ENCODE measurements at regions not wholly inside any gene's neighbourhood (a gene's known extent, or its start where the extent isn't known, plus 50 kb on each side); places are given as distances from the start of the nearest gene placed in this dataset.
"Not testable (repeated sequence)": the region's sequence is repeated elsewhere in the genome, so short reads cannot be mapped to it uniquely, and the experiment has no call there.

DNA sequence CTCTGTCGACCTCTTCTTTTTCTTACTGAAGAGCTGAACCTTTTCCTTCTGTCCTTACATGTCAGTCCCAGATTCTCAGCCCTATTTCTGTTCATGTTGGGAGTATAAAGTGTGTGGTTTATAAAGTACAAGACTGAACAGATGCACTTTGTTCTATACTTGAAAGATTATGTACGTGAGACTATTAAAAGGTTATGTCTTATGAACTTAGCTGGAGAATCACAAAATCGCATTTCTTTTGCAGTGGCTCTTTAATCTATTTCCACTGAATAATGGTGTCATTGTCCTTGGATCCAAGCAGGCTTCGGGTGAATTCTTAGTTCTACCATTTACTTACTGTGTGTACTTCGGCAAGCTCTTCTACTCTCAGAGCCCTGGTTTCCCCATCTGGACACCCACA, 558.4 kb downstream of the TMEM135 start:
- H3K36me3 ChIP-seq (ENCODE audit: control insufficient read depth, insufficient read depth, low read length): no peaks in the 10 kb centered on the region
- DNase-seq (ENCODE audit: extremely low read depth, insufficient read length): no peak
- H3K27me3 ChIP-seq (replicated peaks; ENCODE audit: control insufficient read depth, insufficient read depth, low read length): no peaks in the 10 kb centered on the region; the same call in 1 of the 2 replicates
- TF ChIP-seq, protein P1, sequence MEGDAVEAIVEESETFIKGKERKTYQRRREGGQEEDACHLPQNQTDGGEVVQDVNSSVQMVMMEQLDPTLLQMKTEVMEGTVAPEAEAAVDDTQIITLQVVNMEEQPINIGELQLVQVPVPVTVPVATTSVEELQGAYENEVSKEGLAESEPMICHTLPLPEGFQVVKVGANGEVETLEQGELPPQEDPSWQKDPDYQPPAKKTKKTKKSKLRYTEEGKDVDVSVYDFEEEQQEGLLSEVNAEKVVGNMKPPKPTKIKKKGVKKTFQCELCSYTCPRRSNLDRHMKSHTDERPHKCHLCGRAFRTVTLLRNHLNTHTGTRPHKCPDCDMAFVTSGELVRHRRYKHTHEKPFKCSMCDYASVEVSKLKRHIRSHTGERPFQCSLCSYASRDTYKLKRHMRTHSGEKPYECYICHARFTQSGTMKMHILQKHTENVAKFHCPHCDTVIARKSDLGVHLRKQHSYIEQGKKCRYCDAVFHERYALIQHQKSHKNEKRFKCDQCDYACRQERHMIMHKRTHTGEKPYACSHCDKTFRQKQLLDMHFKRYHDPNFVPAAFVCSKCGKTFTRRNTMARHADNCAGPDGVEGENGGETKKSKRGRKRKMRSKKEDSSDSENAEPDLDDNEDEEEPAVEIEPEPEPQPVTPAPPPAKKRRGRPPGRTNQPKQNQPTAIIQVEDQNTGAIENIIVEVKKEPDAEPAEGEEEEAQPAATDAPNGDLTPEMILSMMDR (IDR thresholded peaks at IDR 0.05; ENCODE audit: insufficient read depth, low read length, poor library complexity, severe bottlenecking): no peak
- H3K4me3 ChIP-seq (replicated peaks; ENCODE audit: low read depth, low read length): no peak overlapping the region

DNA sequence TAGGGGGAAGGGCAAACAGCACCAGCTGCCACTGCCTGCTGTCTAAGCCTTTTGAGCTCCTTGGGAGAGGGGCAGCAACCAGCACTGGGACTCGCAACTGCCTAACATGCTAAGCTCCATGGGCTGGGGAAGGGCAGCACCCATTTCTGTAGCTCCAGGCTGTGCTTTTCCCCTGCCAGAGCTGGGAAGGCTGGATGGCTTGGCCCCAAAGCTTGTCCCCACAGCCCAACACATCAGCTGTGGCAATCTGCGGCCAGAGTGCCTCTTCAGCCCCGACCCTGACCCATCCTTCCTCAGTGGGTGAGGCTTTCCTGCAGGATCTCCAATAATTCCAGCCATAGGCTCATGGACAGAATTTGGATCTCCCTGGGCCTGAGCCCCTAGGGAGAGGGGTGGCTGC, 551.3 kb downstream of the TMEM135 start:
- no peak overlapping the region for H3K4me3 ChIP-seq (replicated peaks; ENCODE audit: low read depth, low read length)
- DNase-seq (ENCODE audit: extremely low read depth, insufficient read length): no peak
- H3K27me3 ChIP-seq (replicated peaks; ENCODE audit: control insufficient read depth, insufficient read depth, low read length): no peaks in the 10 kb centered on the region; the same call in 1 of the 2 replicates
- no peaks in the 10 kb centered on the region for H3K36me3 ChIP-seq (ENCODE audit: control insufficient read depth, insufficient read depth, low read length)
- TF ChIP-seq, protein P1 (IDR thresholded peaks at IDR 0.05; ENCODE audit: insufficient read depth, low read length, poor library complexity, severe bottlenecking): no peak

DNA sequence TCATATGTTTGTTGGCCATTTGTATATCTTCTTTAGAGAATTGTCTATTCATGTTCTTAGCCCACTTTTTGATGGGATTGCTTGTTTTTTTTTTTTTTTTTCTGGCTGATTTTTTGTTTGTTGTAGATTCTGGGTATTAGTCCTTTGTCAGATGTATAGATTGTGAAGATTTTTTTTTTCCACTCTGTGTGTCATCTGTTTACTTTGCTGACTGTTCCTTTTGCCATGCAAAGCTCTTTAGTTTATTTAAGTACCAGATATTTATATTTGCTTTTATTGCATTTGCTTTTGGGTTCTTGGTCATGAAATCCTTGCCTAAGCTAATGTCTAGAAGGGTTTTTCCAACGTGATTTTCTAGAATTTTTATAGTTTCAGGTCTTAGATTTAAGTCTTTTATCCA, 547.9 kb downstream of the TMEM135 start:
- DNase-seq (ENCODE audit: extremely low read depth, insufficient read length); H3K36me3 ChIP-seq (ENCODE audit: control insufficient read depth, insufficient read depth, low read length); H3K27me3 ChIP-seq (replicated peaks; ENCODE audit: control insufficient read depth, insufficient read depth, low read length); H3K4me3 ChIP-seq (replicated peaks; ENCODE audit: low read depth, low read length): not testable (repeated sequence)

DNA sequence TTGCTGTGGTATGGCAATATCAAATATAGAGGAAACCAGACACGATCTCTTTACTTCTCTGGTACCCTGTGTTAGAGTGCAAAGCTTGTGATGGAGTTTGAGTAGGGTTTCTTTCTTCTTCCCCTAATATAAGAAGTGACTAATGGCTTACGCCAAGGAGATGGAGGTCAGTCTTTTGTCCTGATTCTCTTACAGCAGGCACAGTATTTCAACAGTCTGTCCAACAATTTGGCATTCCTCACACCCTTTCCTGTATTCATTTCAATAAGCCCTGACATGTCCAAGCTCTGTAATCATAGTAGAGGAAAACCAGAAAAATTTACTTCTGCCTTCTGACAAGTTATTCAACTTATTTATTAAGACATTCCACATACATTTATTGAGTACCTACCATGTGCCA, 546.2 kb downstream of the TMEM135 start:
- no peak overlapping the region for H3K4me3 ChIP-seq (replicated peaks; ENCODE audit: low read depth, low read length)
- H3K27me3 ChIP-seq (replicated peaks; ENCODE audit: control insufficient read depth, insufficient read depth, low read length): no peaks in the 10 kb centered on the region; the same call in 1 of the 2 replicates
- H3K36me3 ChIP-seq (ENCODE audit: control insufficient read depth, insufficient read depth, low read length): no peaks in the 10 kb centered on the region
- no peak for DNase-seq (ENCODE audit: extremely low read depth, insufficient read length)
- TF ChIP-seq, protein P1 (IDR thresholded peaks at IDR 0.05; ENCODE audit: insufficient read depth, low read length, poor library complexity, severe bottlenecking): no peak

DNA sequence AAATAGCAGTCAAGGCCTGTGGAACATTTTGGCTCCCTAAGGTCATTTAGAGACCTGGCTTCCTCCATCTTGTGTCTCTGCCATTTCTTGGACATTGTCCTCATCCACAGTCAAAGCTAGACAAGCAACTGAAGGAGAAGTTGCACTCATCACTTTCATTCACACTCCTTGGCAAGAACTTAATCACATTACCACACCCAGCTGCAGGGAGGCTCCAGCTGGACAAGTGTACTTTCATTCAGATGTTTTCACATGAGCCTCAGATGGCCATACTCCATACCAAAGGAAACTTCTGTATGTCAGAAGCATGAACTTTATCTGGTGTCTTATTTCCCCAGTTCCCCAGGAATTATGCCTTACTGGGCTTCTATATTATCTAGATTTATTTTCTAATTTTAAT, 537.4 kb downstream of the TMEM135 start:
- Histone ChIP-seq H3K36me3 (ENCODE audit: control insufficient read depth, insufficient read depth, low read length) (no peaks in the 10 kb centered on the region), H3K4me3 (replicated peaks; ENCODE audit: low read depth, low read length) (no peak overlapping the region), H3K27me3 (replicated peaks; ENCODE audit: control insufficient read depth, insufficient read depth, low read length) (no peaks in the 10 kb centered on the region)
- TF ChIP-seq, protein P1 (IDR thresholded peaks at IDR 0.05; ENCODE audit: insufficient read depth, low read length, poor library complexity, severe bottlenecking): no peak
- no peak for DNase-seq (ENCODE audit: extremely low read depth, insufficient read length)

DNA sequence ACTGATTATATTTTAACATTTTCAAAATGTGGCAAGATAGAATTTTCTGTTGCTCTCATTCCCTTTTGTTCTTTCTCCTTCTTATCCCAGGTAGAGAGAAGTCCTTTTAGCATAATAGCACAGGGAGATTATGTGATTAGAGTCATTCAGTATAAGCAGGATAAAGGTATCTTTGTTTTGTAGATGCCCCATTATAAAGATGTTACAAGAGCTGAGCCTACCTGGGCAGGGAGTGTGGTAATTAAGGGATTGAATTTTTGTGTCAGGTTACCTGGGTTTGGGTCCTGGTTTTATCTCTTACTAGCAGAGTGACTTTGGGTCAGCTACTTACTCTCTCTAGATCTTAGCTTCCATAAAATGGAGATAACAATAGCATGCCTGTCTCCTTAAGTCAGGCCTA, 536.5 kb downstream of the TMEM135 start:
- no peak for DNase-seq (ENCODE audit: extremely low read depth, insufficient read length)
- Histone ChIP-seq H3K4me3 (replicated peaks; ENCODE audit: low read depth, low read length) (no peak overlapping the region), H3K36me3 (ENCODE audit: control insufficient read depth, insufficient read depth, low read length) (no peaks in the 10 kb centered on the region), H3K27me3 (replicated peaks; ENCODE audit: control insufficient read depth, insufficient read depth, low read length) (no peaks in the 10 kb centered on the region)
- TF ChIP-seq, protein P1 (IDR thresholded peaks at IDR 0.05; ENCODE audit: insufficient read depth, low read length, poor library complexity, severe bottlenecking): no peak
